Fibroblast of lung (primary cell): ENCODE measurements at regions not wholly inside any gene's neighbourhood (a gene's known extent, or its start where the extent isn't known, plus 50 kb on each side); places are given as distances from the start of the nearest gene placed in this dataset.

ENCODE experiments used
- CTCF ChIP-seq, 2 donors: IDR thresholded peaks in 1 of 2; conservative IDR thresholded peaks in 1 of 2; 1 replicate in 1 of 2; 2 replicates in 1 of 2; pipeline ENCODE4 v1.5.1; 2011 to 2012; ENCODE audit warnings: low read length in 2 of 2, control low read depth in 1 of 2, inconsistent platforms in 1 of 2, low read depth in 1 of 2, mild to moderate bottlenecking in 1 of 2
- EZH2 ChIP-seq: IDR thresholded peaks from 2 replicates; pipeline ENCODE4 v1.5.1; 2012; ENCODE audit warnings: low read length, control low read depth, mild to moderate bottlenecking; ENCODE audit errors: missing control alignments

GRCh38 chr16:63742150-63742549, 1379.7 kb downstream of the CDH11 start:
- TF ChIP-seq CTCF (conservative IDR thresholded peaks at IDR 0.05 in 1 of 2, IDR thresholded peaks at IDR 0.05 in 1 of 2; ENCODE audit: low read depth in 1 of 2, low read length in 2 of 2), result no peak
- no peak for TF ChIP-seq EZH2
